H9 (cell line): ENCODE measurements at regions not wholly inside any gene's neighbourhood (a gene's known extent, or its start where the extent isn't known, plus 50 kb on each side); places are given as distances from the start of the nearest gene placed in this dataset.

ENCODE experiments used
- DNase-seq: peaks from one replicate; pipeline ENCODE4 v3.0.0-alpha.2; 2017
- H2AFZ ChIP-seq: one replicate; pipeline ENCODE4 v1.6.1; 2013; ENCODE audit warnings: mild to moderate bottlenecking, low read length, control low read depth, moderate library complexity
- H2AK5ac ChIP-seq: 2 replicates; pipeline ENCODE4 v1.6.1; 2013; ENCODE audit warnings: low read length, control low read depth, mixed read lengths; ENCODE audit not compliant: insufficient read length
- H2BK120ac ChIP-seq: one replicate; pipeline ENCODE4 v1.6.1; 2013; ENCODE audit warnings: low read depth, mild to moderate bottlenecking, low read length, control low read depth, inconsistent platforms; ENCODE audit not compliant: poor library complexity, severe bottlenecking
- H2BK12ac ChIP-seq: 2 replicates; pipeline ENCODE4 v1.6.1; 2013; ENCODE audit warnings: low read length, control low read depth, mixed read lengths, low read depth; ENCODE audit not compliant: insufficient read length
- H2BK15ac ChIP-seq: 2 replicates; pipeline ENCODE4 v1.6.1; 2013; ENCODE audit warnings: low read depth, low read length, control low read depth
- H2BK20ac ChIP-seq: one replicate; pipeline ENCODE4 v1.6.1; 2013; ENCODE audit warnings: low read depth, mild to moderate bottlenecking, low read length, control low read depth, inconsistent platforms; ENCODE audit not compliant: poor library complexity, severe bottlenecking
- H2BK5ac ChIP-seq: 2 replicates; pipeline ENCODE4 v1.6.1; 2013; ENCODE audit warnings: low read length, control low read depth, mixed read lengths; ENCODE audit not compliant: insufficient read length
- H3K14ac ChIP-seq: 2 replicates; pipeline ENCODE4 v1.6.1; 2013; ENCODE audit warnings: low read length, control low read depth; ENCODE audit not compliant: insufficient read depth
- H3K18ac ChIP-seq: 2 replicates; pipeline ENCODE4 v1.6.1; 2013; ENCODE audit warnings: low read depth, mild to moderate bottlenecking, mixed read lengths, low read length, control low read depth; ENCODE audit not compliant: insufficient read length
- H3K23ac ChIP-seq: 2 replicates; pipeline ENCODE4 v1.6.1; 2013; ENCODE audit warnings: low read length, control low read depth, mixed read lengths, low read depth; ENCODE audit not compliant: insufficient read length
- H3K23me2 ChIP-seq: 2 replicates; pipeline ENCODE4 v1.6.1; 2013; ENCODE audit warnings: low read depth, mild to moderate bottlenecking, mixed read lengths, low read length, control low read depth; ENCODE audit not compliant: insufficient read length, poor library complexity, severe bottlenecking
- H3K27ac ChIP-seq: 2 replicates; pipeline ENCODE4 v1.5.1; 2013; ENCODE audit warnings: low read length, control low read depth, mixed read lengths, low read depth; ENCODE audit not compliant: insufficient read length
- H3K27me3 ChIP-seq: 2 replicates; pipeline ENCODE4 v1.6.1; 2013; ENCODE audit warnings: low read length, control low read depth, inconsistent platforms; ENCODE audit not compliant: insufficient read depth
- H3K4ac ChIP-seq: 2 replicates; pipeline ENCODE4 v1.6.1; 2013; ENCODE audit warnings: low read depth, mild to moderate bottlenecking, control low read depth, inconsistent platforms, low read length, moderate library complexity
- H3K4me1 ChIP-seq: 2 replicates; pipeline ENCODE4 v1.6.1; 2013; ENCODE audit warnings: low read length, control low read depth, inconsistent platforms; ENCODE audit not compliant: insufficient read depth
- H3K4me2 ChIP-seq: 2 replicates; pipeline ENCODE4 v1.6.1; 2013; ENCODE audit warnings: low read length, control low read depth, mixed read lengths; ENCODE audit not compliant: insufficient read length, insufficient read depth
- H3K56ac ChIP-seq: 2 replicates; pipeline ENCODE4 v1.6.1; 2013; ENCODE audit warnings: low read depth, mild to moderate bottlenecking, mixed read lengths, low read length, control low read depth; ENCODE audit not compliant: insufficient read length
- H3K79me1 ChIP-seq: 2 replicates; pipeline ENCODE4 v1.6.1; 2013; ENCODE audit warnings: low read depth, mild to moderate bottlenecking, moderate library complexity, low read length, control low read depth, inconsistent platforms; ENCODE audit not compliant: insufficient read depth, poor library complexity, severe bottlenecking
- H3K79me2 ChIP-seq: 2 replicates; pipeline ENCODE4 v1.6.1; 2013; ENCODE audit warnings: low read length, control low read depth, inconsistent platforms; ENCODE audit not compliant: insufficient read depth
- H3K9ac ChIP-seq: 2 replicates; pipeline ENCODE4 v1.6.1; 2013; ENCODE audit warnings: low read length, control low read depth, mixed read lengths; ENCODE audit not compliant: insufficient read length; ENCODE audit errors: extremely low read depth
- H3K9me3 ChIP-seq: one replicate; pipeline ENCODE4 v1.6.1; 2013; ENCODE audit warnings: low read depth, low read length, inconsistent platforms; ENCODE audit not compliant: control insufficient read depth
- H3T11ph ChIP-seq: one replicate; pipeline ENCODE4 v1.6.1; 2013; ENCODE audit warnings: mild to moderate bottlenecking, low read length, control low read depth, inconsistent platforms
- H4K20me1 ChIP-seq: one replicate; pipeline ENCODE4 v1.6.1; 2013; ENCODE audit not compliant: control insufficient read depth, insufficient read length, insufficient read depth
- H4K5ac ChIP-seq: 2 replicates; pipeline ENCODE4 v1.6.1; 2013; ENCODE audit warnings: low read depth, mild to moderate bottlenecking, mixed read lengths, low read length, control low read depth; ENCODE audit not compliant: insufficient read length
- H4K8ac ChIP-seq: replicated peaks from 2 replicates; pipeline ENCODE4 v1.6.1; 2013; ENCODE audit warnings: low read length, control low read depth, mixed read lengths, low read depth; ENCODE audit not compliant: insufficient read length
- H4K91ac ChIP-seq: 2 replicates; pipeline ENCODE4 v1.6.1; 2013; ENCODE audit warnings: low read depth, mild to moderate bottlenecking, moderate library complexity, mixed read lengths, low read length, control low read depth; ENCODE audit not compliant: insufficient read length
- H3K27ac Mint-ChIP-seq, 3 experiments: 2 replicates in 2 of 3; 3 replicates in 1 of 3; pipeline ENCODE4 v1.8.0; 2020 to 2021; ENCODE audit warnings: mixed read lengths in 3 of 3, mild to moderate bottlenecking in 1 of 3, moderate library complexity in 1 of 3
- H3K27me3 Mint-ChIP-seq: 2 replicates; pipeline ENCODE4 v1.8.0; 2021; ENCODE audit warnings: low read depth, mild to moderate bottlenecking, moderate library complexity, mixed read lengths
- H3K36me3 Mint-ChIP-seq, 3 experiments: 2 replicates in 2 of 3; 3 replicates in 1 of 3; pipeline ENCODE4 v1.8.0; 2020 to 2021; ENCODE audit warnings: low read depth in 3 of 3, mixed read lengths in 3 of 3; ENCODE audit not compliant: insufficient read depth in 1 of 3
- H3K4me1 Mint-ChIP-seq, 2 experiments: 2 replicates each; pipeline ENCODE4 v1.8.0; 2020; ENCODE audit warnings: mixed read lengths in 2 of 2
- H3K4me3 Mint-ChIP-seq, 2 experiments: 2 replicates in 1 of 2; 3 replicates in 1 of 2; pipeline ENCODE4 v1.8.0; 2020 to 2021; ENCODE audit warnings: mild to moderate bottlenecking in 2 of 2, mixed read lengths in 2 of 2, moderate library complexity in 1 of 2
- H3K9me3 Mint-ChIP-seq, 2 experiments: 2 replicates in 1 of 2; 3 replicates in 1 of 2; pipeline ENCODE4 v1.8.0; 2020; ENCODE audit warnings: mild to moderate bottlenecking in 2 of 2, mixed read lengths in 2 of 2, moderate library complexity in 1 of 2
- CTCF ChIP-seq: fragments of 200-600 bp; sonication (generic); conservative IDR thresholded peaks from 3 replicates; pipeline ENCODE4 v1.8.0; 2021; ENCODE audit warnings: antibody characterized with exemption, mild to moderate bottlenecking
- WGBS: extraction: QIAGEN DNeasy Blood & Tissue Kit; methylation state at CpG from one replicate; pipeline ENCODE4 v1.1.7; 2013; ENCODE audit warnings: missing lambda C conversion rate, low lambda C conversion rate, mixed read lengths; ENCODE audit not compliant: insufficient read length; ENCODE audit errors: extremely low coverage; 5-methylcytosine and 5-hydroxymethylcytosine counted together

- no peak overlapping the region for H4K5ac ChIP-seq
- H2AK5ac ChIP-seq, result no peak overlapping the region
- no peak for DNase-seq
- H3K18ac ChIP-seq, result no peak overlapping the region
- H2BK5ac ChIP-seq, result no peak overlapping the region
- no peak overlapping the region for H3K23ac ChIP-seq
- Mint-ChIP-seq H3K27me3 (no peaks in the 10 kb centered on the region), H3K36me3 (peaks cover 0 to 4% (median 0%) of the 10 kb centered on the region in 3 experiments; a peak in 1 of 7 replicates), H3K4me3 (no peak overlapping the region), H3K4me1 (peaks cover 13 to 18% of the 10 kb centered on the region in 2 experiments), H3K9me3 (no peaks in the 10 kb centered on the region; a peak in 2 of 5 replicates), H3K27ac (no peak overlapping the region)
- no peaks in the 10 kb centered on the region for H3K9me3 ChIP-seq
- no peaks in the 10 kb centered on the region for H3K23me2 ChIP-seq
- no peak overlapping the region for H3T11ph ChIP-seq
- no CpG with 5 or more reads among the region's 1 CpG for WGBS
- H3K14ac ChIP-seq, result no peak overlapping the region
- no peaks in the 10 kb centered on the region for H4K20me1 ChIP-seq
- H3K4me1 ChIP-seq, result no peaks in the 10 kb centered on the region
- no peak overlapping the region for H4K8ac ChIP-seq
- no peak overlapping the region for H2BK20ac ChIP-seq
- H3K79me1 ChIP-seq, result no peaks in the 10 kb centered on the region
- H3K79me2 ChIP-seq, result no peaks in the 10 kb centered on the region
- no peak overlapping the region for H2BK120ac ChIP-seq
- no peak for TF ChIP-seq CTCF
- no peak overlapping the region for H4K91ac ChIP-seq
- H3K27me3 ChIP-seq, result no peaks in the 10 kb centered on the region
- no peak overlapping the region for H3K56ac ChIP-seq
- no peak overlapping the region for H3K4me2 ChIP-seq
- H2BK15ac ChIP-seq, result no peak overlapping the region
- H2AFZ ChIP-seq, result no peak overlapping the region
- H3K27ac ChIP-seq, result no peak overlapping the region
- no peak overlapping the region for H2BK12ac ChIP-seq
- no peak overlapping the region for H3K9ac ChIP-seq
- H3K4ac ChIP-seq, result no peak overlapping the region
Observed at GRCh38 chr15:95944193-95944592, 386.3 kb upstream of the NR2F2 start.
